ENCODE measurements at regions not wholly inside any gene's neighbourhood (a gene's known extent, or its start where the extent isn't known, plus 50 kb on each side); places are given as distances from the start of the nearest gene placed in this dataset.

- DNase-seq (ENCODE audit: low spot score) = no peak
These were observed 73.4 kb upstream of the GAREM1 start for GRCh38 chr18:32544088-32544487.

- DNase-seq (ENCODE audit: low spot score) = peak; percentile 8
These were observed 71.6 kb upstream of the GAREM1 start for GRCh38 chr18:32542221-32542798.

GRCh38 chr18:32530947-32531651, 60.4 kb upstream of the GAREM1 start:
- DNase-seq (ENCODE audit: low spot score) = peak; percentile 53

GRCh38 chr18:32529722-32530420, 59.2 kb upstream of the GAREM1 start:
- no peak for DNase-seq (ENCODE audit: low spot score)

- no peak for DNase-seq (ENCODE audit: low spot score)
These were observed 50.1 kb upstream of the GAREM1 start for GRCh38 chr18:32520771-32521170.

All from H4 (cell line).